ENCODE measurements at regions not wholly inside any gene's neighbourhood (a gene's known extent, or its start where the extent isn't known, plus 50 kb on each side); places are given as distances from the start of the nearest gene placed in this dataset.

DNA sequence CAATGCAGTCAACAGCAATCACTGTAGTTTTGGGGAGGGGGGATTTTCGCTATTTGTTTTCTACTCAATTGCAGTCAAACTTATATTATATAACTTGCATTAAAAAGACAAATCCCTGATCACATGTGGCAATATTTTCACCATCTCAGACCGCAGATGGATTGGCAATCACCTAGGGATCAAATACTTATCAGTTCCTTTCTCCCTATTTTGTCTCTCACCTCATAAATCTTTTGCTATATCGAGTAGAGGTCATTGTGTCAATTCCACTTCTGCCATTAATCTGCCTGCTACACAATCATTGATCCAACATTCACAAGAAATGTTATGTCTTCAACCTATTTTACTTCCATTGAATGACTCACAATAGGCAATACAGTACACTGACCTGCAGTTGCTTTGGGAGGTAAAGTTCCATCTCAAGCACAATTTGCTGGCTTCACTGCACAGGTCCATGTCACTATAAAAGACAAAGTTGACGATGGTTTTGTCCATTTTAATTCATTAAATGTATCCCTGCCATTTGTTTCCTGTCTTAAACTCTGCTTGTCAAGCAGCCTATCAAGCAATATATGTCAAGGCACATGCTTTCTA is 415.8 kb upstream of the PCDH9 start:
- TF ChIP-seq, protein P1, sequence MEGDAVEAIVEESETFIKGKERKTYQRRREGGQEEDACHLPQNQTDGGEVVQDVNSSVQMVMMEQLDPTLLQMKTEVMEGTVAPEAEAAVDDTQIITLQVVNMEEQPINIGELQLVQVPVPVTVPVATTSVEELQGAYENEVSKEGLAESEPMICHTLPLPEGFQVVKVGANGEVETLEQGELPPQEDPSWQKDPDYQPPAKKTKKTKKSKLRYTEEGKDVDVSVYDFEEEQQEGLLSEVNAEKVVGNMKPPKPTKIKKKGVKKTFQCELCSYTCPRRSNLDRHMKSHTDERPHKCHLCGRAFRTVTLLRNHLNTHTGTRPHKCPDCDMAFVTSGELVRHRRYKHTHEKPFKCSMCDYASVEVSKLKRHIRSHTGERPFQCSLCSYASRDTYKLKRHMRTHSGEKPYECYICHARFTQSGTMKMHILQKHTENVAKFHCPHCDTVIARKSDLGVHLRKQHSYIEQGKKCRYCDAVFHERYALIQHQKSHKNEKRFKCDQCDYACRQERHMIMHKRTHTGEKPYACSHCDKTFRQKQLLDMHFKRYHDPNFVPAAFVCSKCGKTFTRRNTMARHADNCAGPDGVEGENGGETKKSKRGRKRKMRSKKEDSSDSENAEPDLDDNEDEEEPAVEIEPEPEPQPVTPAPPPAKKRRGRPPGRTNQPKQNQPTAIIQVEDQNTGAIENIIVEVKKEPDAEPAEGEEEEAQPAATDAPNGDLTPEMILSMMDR (IDR thresholded peaks at IDR 0.05; ENCODE audit: low read depth, low read length, missing input control) = no peak
- TF ChIP-seq RAD21 (IDR thresholded peaks at IDR 0.05) = no peak
- TF ChIP-seq, protein P2, sequence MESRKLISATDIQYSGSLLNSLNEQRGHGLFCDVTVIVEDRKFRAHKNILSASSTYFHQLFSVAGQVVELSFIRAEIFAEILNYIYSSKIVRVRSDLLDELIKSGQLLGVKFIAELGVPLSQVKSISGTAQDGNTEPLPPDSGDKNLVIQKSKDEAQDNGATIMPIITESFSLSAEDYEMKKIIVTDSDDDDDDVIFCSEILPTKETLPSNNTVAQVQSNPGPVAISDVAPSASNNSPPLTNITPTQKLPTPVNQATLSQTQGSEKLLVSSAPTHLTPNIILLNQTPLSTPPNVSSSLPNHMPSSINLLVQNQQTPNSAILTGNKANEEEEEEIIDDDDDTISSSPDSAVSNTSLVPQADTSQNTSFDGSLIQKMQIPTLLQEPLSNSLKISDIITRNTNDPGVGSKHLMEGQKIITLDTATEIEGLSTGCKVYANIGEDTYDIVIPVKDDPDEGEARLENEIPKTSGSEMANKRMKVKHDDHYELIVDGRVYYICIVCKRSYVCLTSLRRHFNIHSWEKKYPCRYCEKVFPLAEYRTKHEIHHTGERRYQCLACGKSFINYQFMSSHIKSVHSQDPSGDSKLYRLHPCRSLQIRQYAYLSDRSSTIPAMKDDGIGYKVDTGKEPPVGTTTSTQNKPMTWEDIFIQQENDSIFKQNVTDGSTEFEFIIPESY (IDR thresholded peaks at IDR 0.05) = no peak
- TF ChIP-seq FOXA1 (IDR thresholded peaks at IDR 0.05) = no peak
- TF ChIP-seq, protein P3, sequence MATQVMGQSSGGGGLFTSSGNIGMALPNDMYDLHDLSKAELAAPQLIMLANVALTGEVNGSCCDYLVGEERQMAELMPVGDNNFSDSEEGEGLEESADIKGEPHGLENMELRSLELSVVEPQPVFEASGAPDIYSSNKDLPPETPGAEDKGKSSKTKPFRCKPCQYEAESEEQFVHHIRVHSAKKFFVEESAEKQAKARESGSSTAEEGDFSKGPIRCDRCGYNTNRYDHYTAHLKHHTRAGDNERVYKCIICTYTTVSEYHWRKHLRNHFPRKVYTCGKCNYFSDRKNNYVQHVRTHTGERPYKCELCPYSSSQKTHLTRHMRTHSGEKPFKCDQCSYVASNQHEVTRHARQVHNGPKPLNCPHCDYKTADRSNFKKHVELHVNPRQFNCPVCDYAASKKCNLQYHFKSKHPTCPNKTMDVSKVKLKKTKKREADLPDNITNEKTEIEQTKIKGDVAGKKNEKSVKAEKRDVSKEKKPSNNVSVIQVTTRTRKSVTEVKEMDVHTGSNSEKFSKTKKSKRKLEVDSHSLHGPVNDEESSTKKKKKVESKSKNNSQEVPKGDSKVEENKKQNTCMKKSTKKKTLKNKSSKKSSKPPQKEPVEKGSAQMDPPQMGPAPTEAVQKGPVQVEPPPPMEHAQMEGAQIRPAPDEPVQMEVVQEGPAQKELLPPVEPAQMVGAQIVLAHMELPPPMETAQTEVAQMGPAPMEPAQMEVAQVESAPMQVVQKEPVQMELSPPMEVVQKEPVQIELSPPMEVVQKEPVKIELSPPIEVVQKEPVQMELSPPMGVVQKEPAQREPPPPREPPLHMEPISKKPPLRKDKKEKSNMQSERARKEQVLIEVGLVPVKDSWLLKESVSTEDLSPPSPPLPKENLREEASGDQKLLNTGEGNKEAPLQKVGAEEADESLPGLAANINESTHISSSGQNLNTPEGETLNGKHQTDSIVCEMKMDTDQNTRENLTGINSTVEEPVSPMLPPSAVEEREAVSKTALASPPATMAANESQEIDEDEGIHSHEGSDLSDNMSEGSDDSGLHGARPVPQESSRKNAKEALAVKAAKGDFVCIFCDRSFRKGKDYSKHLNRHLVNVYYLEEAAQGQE (IDR thresholded peaks at IDR 0.05) = no peak
- TF ChIP-seq JUND (IDR thresholded peaks at IDR 0.05) = no peak
- TF ChIP-seq FOXA2 (IDR thresholded peaks at IDR 0.05) = no peak
- TF ChIP-seq, protein P4, sequence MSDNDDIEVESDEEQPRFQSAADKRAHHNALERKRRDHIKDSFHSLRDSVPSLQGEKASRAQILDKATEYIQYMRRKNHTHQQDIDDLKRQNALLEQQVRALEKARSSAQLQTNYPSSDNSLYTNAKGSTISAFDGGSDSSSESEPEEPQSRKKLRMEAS (IDR thresholded peaks at IDR 0.05) = no peak
- no peak for TF ChIP-seq SP1 (IDR thresholded peaks at IDR 0.05)
- no peak for TF ChIP-seq TAF1 (conservative IDR thresholded peaks at IDR 0.05)
- TF ChIP-seq EGR1 (IDR thresholded peaks at IDR 0.05; ENCODE audit: low read depth in 2 of 2) = no peak
- no peak for TF ChIP-seq NR2F2 (IDR thresholded peaks at IDR 0.05)
- no peak for TF ChIP-seq HNF4G (IDR thresholded peaks at IDR 0.05)
